Activated CD4-positive, alpha-beta T cell treated with anti-CD3 and anti-CD28 coated beads, Interleukin-2, amount 50 U/mL, for 1 hour (primary cell): ENCODE measurements at regions not wholly inside any gene's neighbourhood (a gene's known extent, or its start where the extent isn't known, plus 50 kb on each side); places are given as distances from the start of the nearest gene placed in this dataset.
"Not testable (repeated sequence)": the region's sequence is repeated elsewhere in the genome, so short reads cannot be mapped to it uniquely, and the experiment has no call there.

Experiments used
- DNase-seq: peaks from one replicate; pipeline ENCODE4 v3.0.0-alpha.2; 2020

- DNase-seq, result no peak
Observed at GRCh38 chr9:105984714-105985113, 290.4 kb downstream of the TMEM38B start.

- DNase-seq, result no peak
Observed at GRCh38 chr9:105993116-105993854, 298.9 kb downstream of the TMEM38B start.

GRCh38 chr9:105993921-105994715 is 299.8 kb downstream of the TMEM38B start:
- no peak for DNase-seq

- no peak for DNase-seq
Observed at GRCh38 chr9:105994970-105995369, 300.6 kb downstream of the TMEM38B start.

- no peak for DNase-seq
Observed at GRCh38 chr9:106017198-106017740, 322.9 kb downstream of the TMEM38B start.

GRCh38 chr9:106019039-106019680 is 324.8 kb downstream of the TMEM38B start:
- DNase-seq, result no peak

- no peak for DNase-seq
Observed at GRCh38 chr9:106019702-106020101, 325.4 kb downstream of the TMEM38B start.

- no peak for DNase-seq
Observed at GRCh38 chr9:106020186-106020585, 325.8 kb downstream of the TMEM38B start.

- no peak for DNase-seq
Observed at GRCh38 chr9:106023455-106023854, 329.1 kb downstream of the TMEM38B start.

- DNase-seq, result no peak
Observed at GRCh38 chr9:106025453-106025852, 331.1 kb downstream of the TMEM38B start.

GRCh38 chr9:106030146-106030545 is 335.8 kb downstream of the TMEM38B start:
- not testable (repeated sequence) for DNase-seq

- DNase-seq, result no peak
Observed at GRCh38 chr9:106032978-106033377, 338.6 kb downstream of the TMEM38B start.

GRCh38 chr9:106035806-106036205 is 341.5 kb downstream of the TMEM38B start:
- DNase-seq, result no peak

- no peak for DNase-seq
Observed at GRCh38 chr9:106038266-106039001, 344.1 kb downstream of the TMEM38B start.

- no peak for DNase-seq
Observed at GRCh38 chr9:106039151-106039935, 345.0 kb downstream of the TMEM38B start.

- not testable (repeated sequence) for DNase-seq
Observed at GRCh38 chr9:106041920-106042319, 347.6 kb downstream of the TMEM38B start.

GRCh38 chr9:106051545-106051944 is 357.2 kb downstream of the TMEM38B start:
- DNase-seq, result no peak

GRCh38 chr9:106052166-106052565 is 357.8 kb downstream of the TMEM38B start:
- DNase-seq, result no peak

- no peak for DNase-seq
Observed at GRCh38 chr9:106052735-106053134, 358.4 kb downstream of the TMEM38B start.

- no peak for DNase-seq
Observed at GRCh38 chr9:106056328-106056727, 362.0 kb downstream of the TMEM38B start.

- no peak for DNase-seq
Observed at GRCh38 chr9:106058460-106058859, 364.1 kb downstream of the TMEM38B start.

- no peak for DNase-seq
Observed at GRCh38 chr9:106059886-106060285, 365.5 kb downstream of the TMEM38B start.
